HEK293 (cell line): ENCODE measurements at regions not wholly inside any gene's neighbourhood (a gene's known extent, or its start where the extent isn't known, plus 50 kb on each side); places are given as distances from the start of the nearest gene placed in this dataset.

Experiments used
- IKZF3 ChIP-seq: fragments of 450-650 bp; IDR thresholded peaks from 2 replicates; pipeline ENCODE4 v1.5.0; 2018; ENCODE audit warnings: missing biosample characterization, mild to moderate bottlenecking, missing genetic modification characterization, moderate library complexity
- YY1 ChIP-seq: fragments of 450-650 bp; formaldehyde crosslinking; IDR thresholded peaks from 2 replicates; pipeline ENCODE4 v1.5.1; 2018; ENCODE audit warnings: missing biosample characterization, missing genetic modification characterization
- ZNF10 ChIP-seq: fragments of 450-650 bp; formaldehyde crosslinking; IDR thresholded peaks from 2 replicates; pipeline ENCODE4 v1.5.1; 2017; ENCODE audit warnings: missing biosample characterization, missing genetic modification characterization
- ZNF19 ChIP-seq: fragments of 450-650 bp; formaldehyde crosslinking; IDR thresholded peaks from 2 replicates; pipeline ENCODE4; 2016; ENCODE audit warnings: missing biosample characterization, missing genetic modification characterization, low read depth
- ZNF558 ChIP-seq: fragments of 450-650 bp; formaldehyde crosslinking; IDR thresholded peaks from 2 replicates; pipeline ENCODE4 v1.5.1; 2016; ENCODE audit warnings: missing biosample characterization, missing genetic modification characterization
- ZNF707 ChIP-seq: fragments of 450-650 bp; formaldehyde crosslinking; IDR thresholded peaks from 2 replicates; pipeline ENCODE4 v1.5.1; 2016; ENCODE audit warnings: missing biosample characterization, missing genetic modification characterization
- TF ChIP-seq, protein P1 (sequence below): fragments of 450-650 bp; formaldehyde crosslinking; IDR thresholded peaks from 2 replicates; pipeline ENCODE4 v1.5.1; 2016; ENCODE audit warnings: missing biosample characterization, missing genetic modification characterization
- TF ChIP-seq, protein P2 (sequence below): fragments of 450-650 bp; formaldehyde crosslinking; IDR thresholded peaks from 2 replicates; pipeline ENCODE4 v1.5.1; 2016; ENCODE audit warnings: missing biosample characterization, missing genetic modification characterization
- TF ChIP-seq, protein P3 (sequence below): fragments of 450-650 bp; formaldehyde crosslinking; IDR thresholded peaks from 2 replicates; pipeline ENCODE4 v1.5.1; 2017; ENCODE audit warnings: missing biosample characterization, missing genetic modification characterization
- TF ChIP-seq, protein P4 (sequence below): sonication (generic); formaldehyde crosslinking; IDR thresholded peaks from 2 replicates; pipeline ENCODE4 v1.8.1; 2022; ENCODE audit warnings: mild to moderate bottlenecking, moderate library complexity, missing genetic modification reagents
- TF ChIP-seq, protein P5 (sequence below): fragments of 450-650 bp; formaldehyde crosslinking; IDR thresholded peaks from 2 replicates; pipeline ENCODE4 v1.5.1; 2017; ENCODE audit warnings: missing biosample characterization, missing genetic modification characterization
- TF ChIP-seq, protein P6 (sequence below): fragments of 450-650 bp; formaldehyde crosslinking; IDR thresholded peaks from 2 replicates; pipeline ENCODE4 v1.5.1; 2016; ENCODE audit warnings: missing biosample characterization, missing genetic modification characterization
- TF ChIP-seq, protein P7 (sequence below): fragments of 450-650 bp; formaldehyde crosslinking; IDR thresholded peaks from 2 replicates; pipeline ENCODE4 v1.5.1; 2016; ENCODE audit warnings: missing biosample characterization, missing genetic modification characterization, borderline replicate concordance

DNA sequence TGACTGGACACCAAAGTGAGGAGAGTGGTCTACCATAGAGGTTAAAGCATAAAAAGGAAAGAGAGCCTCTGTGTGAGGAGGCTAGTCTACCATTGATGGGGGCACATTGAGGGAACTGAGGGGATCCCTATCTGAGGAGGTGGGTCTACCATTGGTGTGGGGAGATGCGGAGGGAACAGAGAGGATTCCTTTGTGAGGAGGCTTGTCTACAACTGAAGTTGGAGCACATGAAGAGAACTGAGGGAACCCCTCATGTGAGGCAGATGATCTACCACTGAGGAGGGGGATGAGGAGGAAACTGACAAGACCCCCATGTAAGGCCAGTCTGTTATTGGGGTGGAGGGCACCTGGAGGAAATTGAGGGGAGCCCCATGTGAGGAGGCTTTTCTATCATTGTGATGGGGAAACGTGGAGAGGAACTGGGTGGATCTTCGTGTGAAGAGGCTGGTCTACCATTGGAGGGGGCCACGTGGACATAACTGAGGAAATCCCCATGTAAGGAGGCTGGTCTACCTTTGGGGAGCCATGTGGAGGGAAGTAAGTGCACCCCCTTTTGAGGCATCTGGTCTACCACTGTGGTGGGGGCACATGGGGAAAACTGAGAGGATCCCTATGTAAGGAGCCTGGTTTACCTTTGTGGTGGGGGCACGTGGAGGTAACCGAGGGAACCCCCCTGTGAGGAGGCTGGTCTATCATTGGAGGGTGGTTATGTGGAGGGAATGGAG is 160.1 kb downstream of the FBLN2 start:
- no peak for TF ChIP-seq ZNF558 (tag by site-specific recombination)
- TF ChIP-seq, protein P1, sequence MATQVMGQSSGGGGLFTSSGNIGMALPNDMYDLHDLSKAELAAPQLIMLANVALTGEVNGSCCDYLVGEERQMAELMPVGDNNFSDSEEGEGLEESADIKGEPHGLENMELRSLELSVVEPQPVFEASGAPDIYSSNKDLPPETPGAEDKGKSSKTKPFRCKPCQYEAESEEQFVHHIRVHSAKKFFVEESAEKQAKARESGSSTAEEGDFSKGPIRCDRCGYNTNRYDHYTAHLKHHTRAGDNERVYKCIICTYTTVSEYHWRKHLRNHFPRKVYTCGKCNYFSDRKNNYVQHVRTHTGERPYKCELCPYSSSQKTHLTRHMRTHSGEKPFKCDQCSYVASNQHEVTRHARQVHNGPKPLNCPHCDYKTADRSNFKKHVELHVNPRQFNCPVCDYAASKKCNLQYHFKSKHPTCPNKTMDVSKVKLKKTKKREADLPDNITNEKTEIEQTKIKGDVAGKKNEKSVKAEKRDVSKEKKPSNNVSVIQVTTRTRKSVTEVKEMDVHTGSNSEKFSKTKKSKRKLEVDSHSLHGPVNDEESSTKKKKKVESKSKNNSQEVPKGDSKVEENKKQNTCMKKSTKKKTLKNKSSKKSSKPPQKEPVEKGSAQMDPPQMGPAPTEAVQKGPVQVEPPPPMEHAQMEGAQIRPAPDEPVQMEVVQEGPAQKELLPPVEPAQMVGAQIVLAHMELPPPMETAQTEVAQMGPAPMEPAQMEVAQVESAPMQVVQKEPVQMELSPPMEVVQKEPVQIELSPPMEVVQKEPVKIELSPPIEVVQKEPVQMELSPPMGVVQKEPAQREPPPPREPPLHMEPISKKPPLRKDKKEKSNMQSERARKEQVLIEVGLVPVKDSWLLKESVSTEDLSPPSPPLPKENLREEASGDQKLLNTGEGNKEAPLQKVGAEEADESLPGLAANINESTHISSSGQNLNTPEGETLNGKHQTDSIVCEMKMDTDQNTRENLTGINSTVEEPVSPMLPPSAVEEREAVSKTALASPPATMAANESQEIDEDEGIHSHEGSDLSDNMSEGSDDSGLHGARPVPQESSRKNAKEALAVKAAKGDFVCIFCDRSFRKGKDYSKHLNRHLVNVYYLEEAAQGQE (tag by site-specific recombination): no peak
- TF ChIP-seq, protein P2, sequence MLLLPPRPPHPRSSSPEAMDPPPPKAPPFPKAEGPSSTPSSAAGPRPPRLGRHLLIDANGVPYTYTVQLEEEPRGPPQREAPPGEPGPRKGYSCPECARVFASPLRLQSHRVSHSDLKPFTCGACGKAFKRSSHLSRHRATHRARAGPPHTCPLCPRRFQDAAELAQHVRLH: no peak
- TF ChIP-seq, protein P3, sequence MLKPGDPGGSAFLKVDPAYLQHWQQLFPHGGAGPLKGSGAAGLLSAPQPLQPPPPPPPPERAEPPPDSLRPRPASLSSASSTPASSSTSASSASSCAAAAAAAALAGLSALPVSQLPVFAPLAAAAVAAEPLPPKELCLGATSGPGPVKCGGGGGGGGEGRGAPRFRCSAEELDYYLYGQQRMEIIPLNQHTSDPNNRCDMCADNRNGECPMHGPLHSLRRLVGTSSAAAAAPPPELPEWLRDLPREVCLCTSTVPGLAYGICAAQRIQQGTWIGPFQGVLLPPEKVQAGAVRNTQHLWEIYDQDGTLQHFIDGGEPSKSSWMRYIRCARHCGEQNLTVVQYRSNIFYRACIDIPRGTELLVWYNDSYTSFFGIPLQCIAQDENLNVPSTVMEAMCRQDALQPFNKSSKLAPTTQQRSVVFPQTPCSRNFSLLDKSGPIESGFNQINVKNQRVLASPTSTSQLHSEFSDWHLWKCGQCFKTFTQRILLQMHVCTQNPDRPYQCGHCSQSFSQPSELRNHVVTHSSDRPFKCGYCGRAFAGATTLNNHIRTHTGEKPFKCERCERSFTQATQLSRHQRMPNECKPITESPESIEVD (tag by site-specific recombination): no peak
- no peak for TF ChIP-seq IKZF3
- TF ChIP-seq, protein P4, sequence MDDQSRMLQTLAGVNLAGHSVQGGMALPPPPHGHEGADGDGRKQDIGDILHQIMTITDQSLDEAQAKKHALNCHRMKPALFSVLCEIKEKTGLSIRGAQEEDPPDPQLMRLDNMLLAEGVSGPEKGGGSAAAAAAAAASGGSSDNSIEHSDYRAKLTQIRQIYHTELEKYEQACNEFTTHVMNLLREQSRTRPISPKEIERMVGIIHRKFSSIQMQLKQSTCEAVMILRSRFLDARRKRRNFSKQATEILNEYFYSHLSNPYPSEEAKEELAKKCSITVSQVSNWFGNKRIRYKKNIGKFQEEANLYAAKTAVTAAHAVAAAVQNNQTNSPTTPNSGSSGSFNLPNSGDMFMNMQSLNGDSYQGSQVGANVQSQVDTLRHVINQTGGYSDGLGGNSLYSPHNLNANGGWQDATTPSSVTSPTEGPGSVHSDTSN (CRISPR knock-in tag): no peak
- TF ChIP-seq, protein P5, sequence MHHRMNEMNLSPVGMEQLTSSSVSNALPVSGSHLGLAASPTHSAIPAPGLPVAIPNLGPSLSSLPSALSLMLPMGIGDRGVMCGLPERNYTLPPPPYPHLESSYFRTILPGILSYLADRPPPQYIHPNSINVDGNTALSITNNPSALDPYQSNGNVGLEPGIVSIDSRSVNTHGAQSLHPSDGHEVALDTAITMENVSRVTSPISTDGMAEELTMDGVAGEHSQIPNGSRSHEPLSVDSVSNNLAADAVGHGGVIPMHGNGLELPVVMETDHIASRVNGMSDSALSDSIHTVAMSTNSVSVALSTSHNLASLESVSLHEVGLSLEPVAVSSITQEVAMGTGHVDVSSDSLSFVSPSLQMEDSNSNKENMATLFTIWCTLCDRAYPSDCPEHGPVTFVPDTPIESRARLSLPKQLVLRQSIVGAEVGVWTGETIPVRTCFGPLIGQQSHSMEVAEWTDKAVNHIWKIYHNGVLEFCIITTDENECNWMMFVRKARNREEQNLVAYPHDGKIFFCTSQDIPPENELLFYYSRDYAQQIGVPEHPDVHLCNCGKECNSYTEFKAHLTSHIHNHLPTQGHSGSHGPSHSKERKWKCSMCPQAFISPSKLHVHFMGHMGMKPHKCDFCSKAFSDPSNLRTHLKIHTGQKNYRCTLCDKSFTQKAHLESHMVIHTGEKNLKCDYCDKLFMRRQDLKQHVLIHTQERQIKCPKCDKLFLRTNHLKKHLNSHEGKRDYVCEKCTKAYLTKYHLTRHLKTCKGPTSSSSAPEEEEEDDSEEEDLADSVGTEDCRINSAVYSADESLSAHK: no peak
- TF ChIP-seq, protein P6, sequence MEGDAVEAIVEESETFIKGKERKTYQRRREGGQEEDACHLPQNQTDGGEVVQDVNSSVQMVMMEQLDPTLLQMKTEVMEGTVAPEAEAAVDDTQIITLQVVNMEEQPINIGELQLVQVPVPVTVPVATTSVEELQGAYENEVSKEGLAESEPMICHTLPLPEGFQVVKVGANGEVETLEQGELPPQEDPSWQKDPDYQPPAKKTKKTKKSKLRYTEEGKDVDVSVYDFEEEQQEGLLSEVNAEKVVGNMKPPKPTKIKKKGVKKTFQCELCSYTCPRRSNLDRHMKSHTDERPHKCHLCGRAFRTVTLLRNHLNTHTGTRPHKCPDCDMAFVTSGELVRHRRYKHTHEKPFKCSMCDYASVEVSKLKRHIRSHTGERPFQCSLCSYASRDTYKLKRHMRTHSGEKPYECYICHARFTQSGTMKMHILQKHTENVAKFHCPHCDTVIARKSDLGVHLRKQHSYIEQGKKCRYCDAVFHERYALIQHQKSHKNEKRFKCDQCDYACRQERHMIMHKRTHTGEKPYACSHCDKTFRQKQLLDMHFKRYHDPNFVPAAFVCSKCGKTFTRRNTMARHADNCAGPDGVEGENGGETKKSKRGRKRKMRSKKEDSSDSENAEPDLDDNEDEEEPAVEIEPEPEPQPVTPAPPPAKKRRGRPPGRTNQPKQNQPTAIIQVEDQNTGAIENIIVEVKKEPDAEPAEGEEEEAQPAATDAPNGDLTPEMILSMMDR (tag by site-specific recombination): no peak
- TF ChIP-seq, protein P7, sequence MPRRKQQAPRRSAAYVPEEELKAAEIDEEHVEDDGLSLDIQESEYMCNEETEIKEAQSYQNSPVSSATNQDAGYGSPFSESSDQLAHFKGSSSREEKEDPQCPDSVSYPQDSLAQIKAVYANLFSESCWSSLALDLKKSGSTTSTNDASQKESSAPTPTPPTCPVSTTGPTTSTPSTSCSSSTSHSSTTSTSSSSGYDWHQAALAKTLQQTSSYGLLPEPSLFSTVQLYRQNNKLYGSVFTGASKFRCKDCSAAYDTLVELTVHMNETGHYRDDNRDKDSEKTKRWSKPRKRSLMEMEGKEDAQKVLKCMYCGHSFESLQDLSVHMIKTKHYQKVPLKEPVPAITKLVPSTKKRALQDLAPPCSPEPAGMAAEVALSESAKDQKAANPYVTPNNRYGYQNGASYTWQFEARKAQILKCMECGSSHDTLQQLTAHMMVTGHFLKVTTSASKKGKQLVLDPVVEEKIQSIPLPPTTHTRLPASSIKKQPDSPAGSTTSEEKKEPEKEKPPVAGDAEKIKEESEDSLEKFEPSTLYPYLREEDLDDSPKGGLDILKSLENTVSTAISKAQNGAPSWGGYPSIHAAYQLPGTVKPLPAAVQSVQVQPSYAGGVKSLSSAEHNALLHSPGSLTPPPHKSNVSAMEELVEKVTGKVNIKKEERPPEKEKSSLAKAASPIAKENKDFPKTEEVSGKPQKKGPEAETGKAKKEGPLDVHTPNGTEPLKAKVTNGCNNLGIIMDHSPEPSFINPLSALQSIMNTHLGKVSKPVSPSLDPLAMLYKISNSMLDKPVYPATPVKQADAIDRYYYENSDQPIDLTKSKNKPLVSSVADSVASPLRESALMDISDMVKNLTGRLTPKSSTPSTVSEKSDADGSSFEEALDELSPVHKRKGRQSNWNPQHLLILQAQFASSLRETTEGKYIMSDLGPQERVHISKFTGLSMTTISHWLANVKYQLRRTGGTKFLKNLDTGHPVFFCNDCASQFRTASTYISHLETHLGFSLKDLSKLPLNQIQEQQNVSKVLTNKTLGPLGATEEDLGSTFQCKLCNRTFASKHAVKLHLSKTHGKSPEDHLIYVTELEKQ (tag by site-specific recombination): no peak
- TF ChIP-seq YY1 (tag by site-specific recombination): no peak
- TF ChIP-seq ZNF10 (tag by site-specific recombination): no peak
- no peak for TF ChIP-seq ZNF19 (tag by site-specific recombination)
- no peak for TF ChIP-seq ZNF707 (tag by site-specific recombination)
